Jurkat, Clone E6-1 (cell line): ENCODE measurements at regions not wholly inside any gene's neighbourhood (a gene's known extent, or its start where the extent isn't known, plus 50 kb on each side); places are given as distances from the start of the nearest gene placed in this dataset.

ENCODE experiments used
- DNase-seq: peaks from one replicate; pipeline ENCODE4 v3.0.0-alpha.2; 2011; ENCODE audit warnings: low read depth, low spot score
- H3K4me3 ChIP-seq: 2 replicates; pipeline ENCODE4 v1.5.1; 2011; ENCODE audit warnings: mild to moderate bottlenecking, low read length, control low read depth, moderate library complexity

DNA sequence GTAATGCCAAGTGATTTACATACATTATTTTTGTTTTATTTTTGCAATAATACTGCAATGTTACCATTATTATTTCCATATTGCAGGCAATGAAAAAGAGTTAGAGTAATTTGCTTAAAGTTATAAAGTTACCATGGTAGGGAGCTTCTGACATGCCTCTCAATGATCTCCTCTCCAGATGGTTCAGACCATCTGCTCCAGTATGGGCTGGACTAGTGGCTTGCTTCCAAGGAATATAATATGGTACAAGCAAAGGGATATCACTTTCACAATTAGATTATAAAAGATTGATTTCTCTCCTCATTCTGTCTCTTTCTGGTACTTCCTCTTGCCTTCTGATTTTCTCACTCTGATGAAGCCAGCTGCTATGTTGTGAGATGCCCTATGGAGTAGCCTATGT is 245.4 kb downstream of the INSIG2 start:
- no peak for DNase-seq
- H3K4me3 ChIP-seq, result no peak overlapping the region

DNA sequence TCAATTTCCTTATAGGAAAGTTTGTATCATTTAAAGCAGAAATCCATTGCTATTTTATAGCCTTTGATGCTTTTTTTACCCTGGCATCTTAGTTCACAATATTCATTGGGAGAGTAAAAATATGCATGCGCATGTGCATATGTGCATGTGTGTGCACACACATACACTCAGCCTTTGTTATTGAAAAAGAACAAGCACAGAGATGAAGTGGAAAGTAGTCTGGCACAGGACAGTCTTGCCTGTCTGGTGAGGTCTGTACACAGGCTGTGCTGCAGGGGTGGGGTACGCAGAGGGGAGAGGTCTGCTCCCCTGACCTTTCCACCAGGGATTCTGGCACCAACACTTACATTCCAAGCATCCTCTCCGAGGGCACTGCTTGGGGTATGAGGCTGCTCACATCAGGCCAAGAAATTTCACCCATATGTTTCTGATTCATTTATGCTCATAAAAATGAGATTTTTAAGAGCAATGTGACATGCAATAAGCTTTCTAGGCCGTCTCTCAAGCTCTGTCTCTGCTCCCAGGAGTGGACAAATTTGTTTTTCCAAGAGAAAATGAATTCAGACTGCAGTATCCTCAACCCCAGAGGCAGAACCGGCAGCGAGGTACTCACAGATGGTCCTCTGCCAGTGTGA is 237.2 kb downstream of the INSIG2 start:
- H3K4me3 ChIP-seq, result no peak overlapping the region
- DNase-seq, result no peak

DNA sequence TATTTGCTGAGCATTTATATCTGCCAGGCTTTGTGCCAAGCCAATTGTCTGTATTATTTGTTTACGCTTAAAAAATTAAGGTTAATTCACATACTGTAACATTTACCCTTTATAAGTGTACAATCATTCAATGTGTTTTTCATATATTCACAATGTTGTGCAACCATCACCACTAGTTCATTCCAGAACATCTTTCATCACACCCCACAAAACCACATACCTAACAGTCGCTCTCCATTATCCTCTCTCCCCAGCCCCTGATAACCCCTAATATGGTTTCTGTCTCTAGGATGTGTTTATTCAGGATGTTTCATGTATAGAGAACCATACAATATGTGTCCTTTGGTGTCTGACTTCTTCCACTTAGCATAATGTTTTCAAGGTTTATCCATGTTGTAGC is 234.1 kb downstream of the INSIG2 start:
- H3K4me3 ChIP-seq, result no peak overlapping the region
- peak; percentile 45 for DNase-seq

DNA sequence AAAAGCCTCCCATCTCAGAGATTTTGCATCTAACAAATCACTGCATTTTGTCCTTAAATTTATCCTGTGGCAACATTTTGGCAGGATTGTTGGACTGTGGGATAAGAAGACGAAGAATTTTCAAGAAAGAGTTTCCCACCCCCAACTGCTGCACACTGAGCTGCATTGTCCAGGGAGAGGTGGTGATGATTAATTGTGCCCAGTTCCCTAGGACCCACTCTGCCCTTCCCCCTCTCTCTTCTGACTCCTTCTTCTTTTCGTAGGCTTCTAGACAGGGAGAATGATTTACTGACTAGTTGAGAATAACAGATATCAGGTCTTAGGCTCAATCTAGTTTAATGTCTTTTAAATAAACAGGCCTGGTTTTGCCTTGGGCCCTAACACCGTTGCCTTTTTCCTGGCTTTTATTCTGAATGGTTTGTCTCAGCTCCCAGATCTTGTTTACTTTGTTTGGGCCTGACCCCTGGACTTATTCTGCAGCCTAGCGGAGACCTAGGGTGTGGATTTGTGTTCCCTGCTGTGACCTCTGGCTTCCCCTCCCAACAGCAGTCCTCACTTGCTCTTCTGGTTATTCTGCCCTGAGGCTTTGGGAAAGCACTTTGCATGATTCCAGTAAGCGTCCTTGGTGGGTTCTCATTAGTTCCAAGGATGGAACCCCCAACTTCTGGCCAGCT is 233.3 kb downstream of the INSIG2 start:
- no peak overlapping the region for H3K4me3 ChIP-seq
- no peak for DNase-seq

DNA sequence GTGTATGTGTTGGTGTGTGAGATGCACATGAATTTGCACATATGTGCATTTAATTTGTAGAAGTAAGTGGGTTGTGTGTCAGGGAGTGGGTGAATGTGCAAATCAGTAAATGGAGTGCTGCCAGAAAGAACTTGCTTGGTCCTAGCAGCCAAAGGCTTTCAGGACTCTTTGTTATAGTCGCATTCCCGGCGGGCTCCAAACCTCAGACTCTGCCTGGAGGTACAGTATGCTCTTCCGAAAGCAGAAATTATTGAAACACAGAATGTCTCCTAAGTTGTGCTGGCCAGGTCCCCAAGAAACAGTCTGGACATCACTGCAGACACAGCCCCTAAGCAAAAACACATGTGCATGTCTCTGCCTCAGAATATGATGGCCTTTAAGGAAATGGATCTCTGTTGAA is 232.4 kb downstream of the INSIG2 start:
- no peak for DNase-seq
- no peak overlapping the region for H3K4me3 ChIP-seq

DNA sequence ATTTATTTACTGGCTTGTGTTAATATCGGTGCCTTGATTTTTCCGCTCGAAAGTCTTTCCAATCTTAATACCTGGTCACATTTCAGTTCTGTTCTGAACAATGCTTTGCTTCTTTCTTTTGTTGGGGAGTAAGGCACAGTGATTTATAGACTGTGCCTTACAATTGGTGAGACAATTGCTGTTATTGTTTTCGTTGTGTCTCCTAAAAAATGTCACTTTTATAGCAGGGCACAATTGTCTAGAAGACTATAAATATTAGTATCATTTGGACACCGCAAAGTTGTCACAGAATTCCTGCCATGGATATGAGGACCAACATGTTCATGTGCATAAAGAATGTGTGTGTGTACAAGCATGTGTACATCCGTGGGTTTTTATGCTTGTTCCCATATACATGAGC is 231.9 kb downstream of the INSIG2 start:
- DNase-seq, result no peak
- H3K4me3 ChIP-seq, result no peak overlapping the region

DNA sequence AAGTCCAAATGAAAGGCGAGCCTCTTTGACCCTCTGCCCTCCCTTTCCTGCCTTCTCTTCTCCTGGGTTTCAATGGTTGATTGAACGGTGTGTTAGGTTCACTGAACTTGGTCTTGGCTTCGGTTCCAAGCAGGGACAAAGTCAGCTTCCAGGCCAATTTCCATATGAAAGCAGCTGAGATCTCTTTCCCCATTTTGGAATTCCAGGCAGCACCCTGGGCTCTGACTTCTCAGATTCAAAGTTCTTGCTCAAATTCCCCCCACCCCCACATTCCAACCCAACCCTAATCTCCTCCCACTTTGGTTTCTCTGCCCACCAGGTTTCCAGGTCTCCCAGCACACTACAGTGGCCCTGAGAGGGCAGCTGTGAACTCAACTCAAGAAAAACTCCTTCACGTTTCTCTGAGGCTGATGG is 231.0 kb downstream of the INSIG2 start:
- no peak overlapping the region for H3K4me3 ChIP-seq
- DNase-seq, result no peak

DNA sequence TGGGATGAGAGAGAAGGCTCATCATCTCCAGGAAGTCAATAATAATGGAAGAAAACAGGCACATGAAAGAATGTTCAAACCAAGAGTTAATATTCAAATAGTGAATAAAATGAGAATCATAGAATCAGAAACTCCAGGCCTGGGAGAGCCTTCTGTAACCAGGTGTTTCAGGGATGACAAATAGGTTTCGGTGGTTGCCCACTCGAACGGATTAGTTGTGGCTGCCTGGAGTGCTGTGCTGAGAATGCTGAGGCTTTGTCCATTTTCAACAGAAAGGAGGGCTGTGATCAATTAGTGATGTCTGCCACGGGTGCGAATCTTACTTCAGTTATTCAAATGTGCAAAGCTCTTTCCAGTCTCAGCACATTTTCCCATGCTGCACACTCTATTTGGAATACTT is 227.3 kb downstream of the INSIG2 start:
- DNase-seq, result no peak
- H3K4me3 ChIP-seq, result no peak overlapping the region

DNA sequence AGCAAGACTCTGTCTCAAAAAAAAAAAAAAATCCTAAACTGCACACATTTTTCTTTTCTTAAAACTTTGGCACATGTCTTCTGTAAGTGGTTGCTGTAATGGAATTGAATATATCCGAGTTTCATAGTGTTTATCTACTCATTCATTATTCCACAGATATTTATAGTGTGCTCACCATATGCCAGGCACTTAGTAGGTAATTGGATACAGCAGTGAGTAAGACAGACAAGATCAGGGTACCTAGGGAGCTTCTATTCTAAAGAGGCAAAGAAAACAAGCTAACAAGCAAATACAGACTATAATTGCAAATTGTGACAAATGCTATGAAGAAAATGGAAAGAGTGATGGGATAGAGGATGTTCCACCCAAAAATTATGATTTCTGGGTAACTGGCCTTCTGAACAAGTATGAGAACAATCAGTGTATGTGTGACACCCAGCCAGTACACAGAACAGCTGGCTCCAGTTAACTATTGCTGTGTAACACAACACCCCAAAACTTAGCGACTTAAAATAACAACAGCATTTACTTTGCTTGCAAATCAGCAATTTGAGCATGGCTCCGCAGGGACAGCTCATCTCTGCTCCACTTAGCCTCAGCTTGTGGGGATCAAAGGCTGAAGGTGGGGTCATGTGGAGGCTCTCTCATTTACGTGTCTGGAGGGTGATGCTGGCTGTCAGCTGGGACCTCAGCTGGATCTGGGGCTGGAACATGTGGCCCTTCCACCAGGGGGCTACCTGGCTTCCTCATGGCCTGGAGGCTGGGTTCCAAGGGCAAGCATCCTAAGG is 224.9 kb downstream of the INSIG2 start:
- no peak overlapping the region for H3K4me3 ChIP-seq
- DNase-seq, result no peak

DNA sequence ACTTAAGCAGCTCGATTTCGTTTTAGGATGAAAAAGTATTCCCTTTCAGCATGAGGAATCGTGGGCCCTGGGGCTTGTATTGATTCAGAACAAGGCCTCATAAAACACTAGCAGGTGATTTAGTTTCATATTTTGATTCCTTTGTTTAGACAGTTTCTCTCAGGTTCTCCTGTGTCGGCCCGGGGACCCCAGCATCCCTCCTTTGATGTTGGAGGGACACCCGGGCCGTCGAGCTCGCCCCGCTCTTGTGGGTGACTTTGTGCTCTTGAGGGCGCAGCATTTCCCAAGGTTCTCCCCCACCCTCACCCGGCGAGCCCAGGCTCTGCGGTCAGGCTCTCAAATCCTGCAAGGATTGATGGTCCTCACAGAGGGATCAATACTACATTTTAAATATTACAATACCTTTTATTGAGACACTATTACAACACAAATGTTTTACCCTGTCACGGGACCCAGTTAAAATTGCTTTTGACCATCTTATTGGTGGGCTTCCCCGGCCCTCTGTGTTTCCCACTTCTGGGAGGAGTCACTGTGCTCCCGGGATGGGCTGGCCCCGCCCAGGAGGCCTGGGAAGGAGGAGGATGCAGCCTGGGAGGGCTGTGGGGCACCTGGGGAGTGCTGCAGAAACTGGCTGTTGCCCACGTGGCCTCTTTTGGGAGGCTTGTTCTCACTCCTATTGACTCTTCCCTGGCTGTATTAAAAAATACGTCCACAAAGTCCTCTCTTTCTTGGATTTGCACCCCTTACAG is 222.6 kb downstream of the INSIG2 start:
- H3K4me3 ChIP-seq, result peak overlapping the region; percentile 47
- DNase-seq, result no peak

DNA sequence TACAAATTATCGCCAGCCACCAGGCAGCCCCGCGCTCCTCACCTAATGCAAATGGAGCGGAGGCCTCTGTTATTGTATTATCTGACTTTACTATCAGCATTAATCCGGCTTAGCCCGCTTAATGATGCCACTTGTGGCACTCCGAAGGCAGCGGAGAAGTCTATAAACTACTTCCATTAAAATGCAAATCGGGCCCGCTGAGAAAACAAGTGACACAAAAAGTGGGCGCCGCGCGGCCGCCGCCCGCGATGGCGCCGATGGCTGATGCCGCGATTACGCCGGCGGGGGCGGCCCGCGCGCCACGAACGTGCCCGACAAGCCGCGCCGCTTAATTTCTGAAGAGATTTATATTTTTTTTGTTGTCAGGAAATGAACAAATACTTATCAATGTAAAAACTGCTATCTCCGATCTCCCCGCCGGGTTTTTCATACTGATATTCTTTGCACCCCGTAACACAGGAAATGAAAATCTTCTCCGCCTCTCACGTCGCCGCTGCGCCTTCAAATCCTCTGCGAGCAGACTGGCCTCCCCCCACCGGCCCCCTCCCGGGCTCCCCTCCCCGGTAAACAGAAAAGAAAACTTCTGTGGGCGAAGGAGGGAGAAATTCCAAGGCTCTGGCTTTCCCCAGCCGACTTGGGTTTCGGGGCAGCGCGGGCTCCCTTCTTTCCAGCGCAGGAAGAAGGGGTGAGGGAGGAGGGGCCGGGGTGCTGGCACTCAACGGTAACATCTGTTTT is 221.8 kb downstream of the INSIG2 start:
- peak; percentile 32 for DNase-seq

DNA sequence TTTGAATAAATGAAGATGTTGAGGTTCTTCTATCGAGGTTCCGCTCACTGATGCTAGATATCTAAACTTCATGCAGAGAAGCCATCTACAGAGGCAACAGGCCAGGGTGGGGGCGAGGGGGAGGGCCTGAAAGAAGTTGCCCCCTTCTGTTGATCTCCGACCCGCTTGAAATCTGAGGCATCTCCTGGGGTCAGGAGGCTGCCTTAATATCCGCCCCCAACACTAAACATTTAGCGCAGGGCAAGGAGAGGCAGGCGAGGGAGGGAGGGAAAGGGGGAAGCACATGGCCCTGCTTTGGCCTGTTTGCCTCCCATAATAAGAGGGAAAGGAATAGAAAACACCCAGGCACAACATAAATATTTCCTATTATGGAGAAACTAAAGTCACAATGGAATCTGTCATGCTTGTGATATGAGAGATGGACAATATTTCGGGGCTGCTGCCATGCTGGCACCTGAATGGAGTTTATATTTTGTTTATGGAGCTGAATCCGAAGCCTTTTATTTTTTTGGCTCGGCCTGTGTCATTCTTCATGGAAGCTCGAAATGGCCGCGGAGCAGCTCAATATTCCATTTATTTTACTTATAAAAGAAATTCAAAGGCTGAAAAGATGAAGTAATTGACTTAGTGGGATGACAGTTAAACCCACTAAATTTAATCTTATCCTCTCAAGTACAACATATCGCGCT is 221.1 kb downstream of the INSIG2 start:
- DNase-seq, result no peak
- H3K4me3 ChIP-seq, result peak overlapping the region; percentile 47

More for the DNA sequence above, 221.8 kb downstream of the INSIG2 start:
- H3K4me3 ChIP-seq, result peak overlapping the region; percentile 47

DNA sequence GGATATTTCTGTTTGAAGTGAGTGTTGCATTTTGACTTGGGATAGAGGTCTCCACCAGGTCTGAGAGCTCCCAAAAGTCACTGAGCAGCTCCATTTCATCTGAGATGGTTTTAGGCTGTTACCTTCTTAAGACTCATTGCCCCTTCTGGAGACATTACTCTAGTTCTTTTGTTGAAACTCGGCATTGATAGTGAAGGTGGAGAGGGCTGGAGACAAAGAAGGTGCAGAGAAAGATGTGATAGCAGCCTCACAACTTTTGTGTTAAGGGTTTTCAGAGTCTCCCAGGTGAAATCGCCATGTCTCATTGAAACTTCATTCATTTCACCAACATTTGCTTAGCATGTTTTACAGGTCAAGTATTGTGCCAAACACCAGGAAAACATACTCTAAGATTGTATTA is 219.6 kb downstream of the INSIG2 start:
- no peak for DNase-seq
- H3K4me3 ChIP-seq, result no peak overlapping the region

DNA sequence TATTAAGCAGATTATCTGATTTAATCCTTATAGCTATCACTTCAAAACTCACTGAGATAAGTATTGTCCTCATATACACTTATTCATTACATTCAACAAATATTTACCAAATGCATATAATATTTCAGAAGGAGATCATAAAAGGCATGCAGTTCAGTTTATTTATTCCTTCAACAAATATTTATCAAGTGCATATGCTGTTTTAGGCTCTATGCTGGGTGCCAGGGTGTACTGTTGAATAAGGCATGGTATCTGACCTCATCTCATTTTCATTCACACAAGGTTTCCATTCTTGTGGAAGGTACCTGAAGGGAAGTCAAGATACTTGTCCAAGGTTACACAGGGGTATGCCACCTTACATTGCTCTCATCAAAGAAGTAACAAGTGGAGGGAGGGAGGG is 213.0 kb downstream of the INSIG2 start:
- DNase-seq, result no peak

DNA sequence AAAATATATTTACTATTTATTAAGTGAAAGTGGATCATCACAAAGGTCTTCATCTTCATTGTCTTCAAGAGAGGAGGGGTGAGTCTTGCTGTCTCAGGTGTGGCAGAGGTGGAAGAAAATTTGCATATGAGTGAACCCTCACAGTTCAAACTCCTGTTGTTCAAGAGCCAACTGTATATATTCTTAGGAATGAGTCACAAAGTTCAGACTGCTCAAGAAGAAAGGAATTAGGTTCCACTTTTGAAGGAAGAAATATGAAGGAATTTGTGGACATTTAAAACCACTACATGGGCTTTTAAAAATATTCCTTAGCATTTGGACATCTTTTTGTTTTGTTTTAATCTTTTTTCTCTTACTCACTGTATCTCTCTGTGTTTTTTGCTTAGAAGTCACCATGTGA is 212.6 kb downstream of the INSIG2 start:
- H3K4me3 ChIP-seq, result no peak overlapping the region
- DNase-seq, result no peak

More for the DNA sequence above, 213.0 kb downstream of the INSIG2 start:
- no peak overlapping the region for H3K4me3 ChIP-seq

DNA sequence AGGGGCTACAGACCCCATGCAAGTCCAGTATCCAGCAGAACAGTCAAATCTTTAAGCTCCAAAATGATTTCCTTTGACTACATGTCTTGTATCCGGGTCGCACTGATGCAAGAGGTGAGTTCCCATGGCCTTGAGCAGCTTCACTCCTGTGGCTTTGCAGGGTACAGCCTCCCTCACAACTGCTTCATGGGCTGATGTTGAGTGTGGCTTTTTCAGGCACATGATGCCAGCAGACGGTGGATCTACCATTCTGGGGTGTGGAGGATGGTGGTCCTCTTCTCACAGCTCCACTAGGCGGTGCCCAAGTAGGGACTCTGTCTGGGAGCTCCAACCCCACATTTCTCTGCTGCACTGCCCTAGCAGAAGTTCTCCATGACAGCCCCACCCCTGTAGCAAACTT is 208.4 kb downstream of the INSIG2 start:
- H3K4me3 ChIP-seq, result no peak overlapping the region
- DNase-seq, result no peak

DNA sequence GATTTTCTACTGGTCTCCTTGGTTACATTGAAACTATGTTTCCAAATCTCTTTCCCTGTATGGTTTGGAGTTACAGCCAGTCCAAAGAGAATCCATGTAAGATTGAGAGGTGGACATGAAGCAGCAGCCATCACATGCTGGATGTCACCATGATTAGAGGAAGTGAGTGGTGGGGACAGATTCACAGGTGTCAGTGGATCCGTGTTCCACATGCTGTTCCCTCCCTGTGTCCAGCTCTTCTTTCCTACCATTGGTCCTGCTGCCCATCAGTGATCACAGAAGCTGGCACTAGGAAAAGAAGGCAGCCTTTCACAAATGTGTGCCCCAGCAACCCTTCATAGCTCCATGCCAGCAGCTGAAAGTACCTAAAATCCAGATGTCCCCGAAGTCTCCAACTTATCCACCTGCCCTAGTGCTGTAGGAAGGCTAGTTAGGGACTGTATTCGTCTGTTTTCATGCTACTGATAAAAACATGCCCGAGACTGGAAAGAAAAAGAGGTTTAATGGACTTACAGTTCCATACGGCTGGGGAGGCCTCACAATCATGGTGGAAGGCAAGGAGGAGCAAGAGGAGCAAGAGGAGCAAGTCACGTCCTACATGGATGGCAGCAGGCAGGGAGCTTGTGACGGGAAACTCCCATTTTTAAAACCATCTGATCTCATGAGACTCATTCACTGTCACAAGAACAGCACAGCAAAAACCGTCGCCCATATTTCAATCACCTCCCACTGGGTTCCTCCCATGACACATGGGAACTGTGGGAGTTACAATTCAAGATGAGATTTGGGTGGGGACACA is 207.5 kb downstream of the INSIG2 start:
- no peak for DNase-seq
- no peak overlapping the region for H3K4me3 ChIP-seq

DNA sequence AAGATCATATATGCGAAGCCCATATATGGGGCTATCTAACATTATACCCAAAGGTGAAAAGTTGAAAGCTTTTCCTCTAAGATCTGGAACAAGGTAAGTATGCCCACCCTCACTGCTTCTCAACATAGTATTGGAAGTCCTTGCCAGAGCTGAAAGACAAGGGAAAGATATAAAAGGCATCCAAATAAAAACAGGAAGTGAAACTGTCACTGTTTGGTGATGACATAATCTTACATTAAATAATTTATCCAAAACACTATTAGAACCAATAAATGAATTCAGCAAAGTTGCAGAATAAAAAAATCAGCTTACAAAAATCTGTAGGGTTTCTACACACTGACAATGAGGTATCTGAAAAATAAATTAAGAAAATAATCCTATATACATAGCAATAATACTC is 205.8 kb downstream of the INSIG2 start:
- H3K4me3 ChIP-seq, result no peak overlapping the region
- no peak for DNase-seq
